SK-N-SH (cell line): ENCODE measurements at regions not wholly inside any gene's neighbourhood (a gene's known extent, or its start where the extent isn't known, plus 50 kb on each side); places are given as distances from the start of the nearest gene placed in this dataset.

Source experiments
- CHD2 ChIP-seq: fragments of 150-350 bp; IDR thresholded peaks from 2 replicates; pipeline ENCODE4 v1.6.1; 2018; ENCODE audit warnings: low read length; ENCODE audit not compliant: partially characterized antibody
- CTCF ChIP-seq: fragments of 200-600 bp; sonication (generic); IDR thresholded peaks from 2 replicates; pipeline ENCODE4 v1.6.1; 2017; ENCODE audit warnings: antibody characterized with exemption, mild to moderate bottlenecking, moderate library complexity
- TCF12 ChIP-seq: IDR thresholded peaks from 2 replicates; pipeline ENCODE4 v1.4.0; 2012

GRCh38 chr3:73175698-73176097 lies 114.2 kb downstream of the EBLN2 start:
- TF ChIP-seq TCF12 (no peak), CTCF (no peak), CHD2 (no peak)
